ENCODE measurements at regions not wholly inside any gene's neighbourhood (a gene's known extent, or its start where the extent isn't known, plus 50 kb on each side); places are given as distances from the start of the nearest gene placed in this dataset.

- TF ChIP-seq RARB (CRISPR knock-in tag; IDR thresholded peaks at IDR 0.05) (no peak), HMGXB4 (CRISPR knock-in tag; IDR thresholded peaks at IDR 0.05; ENCODE audit: borderline replicate concordance) (no peak), MAX (IDR thresholded peaks at IDR 0.05) (no peak), ATOH8 (CRISPR knock-in tag; IDR thresholded peaks at IDR 0.05; ENCODE audit: low read depth) (no peak), ESRRA (IDR thresholded peaks at IDR 0.05; ENCODE audit: borderline replicate concordance, low read length) (no peak), SMC3 (IDR thresholded peaks at IDR 0.05) (no peak), ZFP36 (IDR thresholded peaks at IDR 0.05; ENCODE audit: borderline replicate concordance, partially characterized antibody) (no peak), REST (IDR thresholded peaks at IDR 0.05) (no peak), EP300 (IDR thresholded peaks at IDR 0.05) (no peak)
These were observed 577.4 kb downstream of the MED13L start for GRCh38 chr12:115700081-115700480.

All from A549 (cell line).